Muscle layer of duodenum (tissue), 2 donors: ENCODE measurements at regions not wholly inside any gene's neighbourhood (a gene's known extent, or its start where the extent isn't known, plus 50 kb on each side); places are given as distances from the start of the nearest gene placed in this dataset.
"Not testable (repeated sequence)": the region's sequence is repeated elsewhere in the genome, so short reads cannot be mapped to it uniquely, and the experiment has no call there.

ENCODE experiments used
- H3K27ac ChIP-seq: one replicate; pipeline ENCODE4 v1.7.0; 2013; ENCODE audit warnings: mild to moderate bottlenecking, low read length
- H3K27me3 ChIP-seq: one replicate; pipeline ENCODE4 v1.7.0; 2013; ENCODE audit warnings: low read depth, mild to moderate bottlenecking, control low read depth, low read length
- H3K36me3 ChIP-seq, 2 donors: one replicate each; pipeline ENCODE4 v1.7.0; 2013; ENCODE audit warnings: low read length in 2 of 2, control low read depth in 1 of 2, mild to moderate bottlenecking in 1 of 2; ENCODE audit not compliant: insufficient read depth in 2 of 2, control insufficient read depth in 1 of 2
- H3K4me1 ChIP-seq, 2 donors: one replicate each; pipeline ENCODE4 v1.7.0; 2013; ENCODE audit warnings: low read length in 2 of 2, mild to moderate bottlenecking in 2 of 2, control low read depth in 1 of 2, moderate library complexity in 1 of 2; ENCODE audit not compliant: insufficient read depth in 2 of 2, control insufficient read depth in 1 of 2
- H3K4me3 ChIP-seq, 2 donors: one replicate each; pipeline ENCODE4 v1.7.0; 2013; ENCODE audit warnings: low read length in 2 of 2, low read depth in 1 of 2, mild to moderate bottlenecking in 1 of 2
- H3K9me3 ChIP-seq, 2 donors: one replicate each; pipeline ENCODE4 v1.7.0; 2013; ENCODE audit warnings: low read length in 2 of 2, control low read depth in 1 of 2, mild to moderate bottlenecking in 1 of 2; ENCODE audit not compliant: control insufficient read depth in 1 of 2
- donor health status: healthy.

GRCh38 chr20:53774461-53775203 lies 181.0 kb upstream of the ZNF217 start:
- Histone ChIP-seq H3K4me1 (peaks cover 0 to 9% of the 10 kb centered on the region in 2 donors), H3K27ac (peak overlapping the region; percentile 77), H3K36me3 (no peaks in the 10 kb centered on the region), H3K27me3 (no peaks in the 10 kb centered on the region), H3K9me3 (no peaks in the 10 kb centered on the region), H3K4me3 (no peak overlapping the region)

GRCh38 chr20:53773792-53774401 lies 180.3 kb upstream of the ZNF217 start:
- Histone ChIP-seq H3K36me3 (no peaks in the 10 kb centered on the region), H3K4me1 (peaks cover 0 to 9% of the 10 kb centered on the region in 2 donors), H3K9me3 (no peaks in the 10 kb centered on the region), H3K27me3 (no peaks in the 10 kb centered on the region), H3K4me3 (no peak overlapping the region), H3K27ac (peak overlapping the region; percentile 77)

- H3K9me3 ChIP-seq, H3K27me3 ChIP-seq, H3K36me3 ChIP-seq, H3K4me3 ChIP-seq, H3K4me1 ChIP-seq, H3K27ac ChIP-seq: not testable (repeated sequence)
Observed at GRCh38 chr20:53773066-53773791, 179.6 kb upstream of the ZNF217 start.

- H3K27ac ChIP-seq, result no peak overlapping the region
- H3K27me3 ChIP-seq, result no peaks in the 10 kb centered on the region
- peaks cover 0 to 5% of the 10 kb centered on the region in 2 donors for H3K4me1 ChIP-seq
- H3K4me3 ChIP-seq, result no peak overlapping the region
- H3K9me3 ChIP-seq, result no peaks in the 10 kb centered on the region
- no peaks in the 10 kb centered on the region for H3K36me3 ChIP-seq
Observed at GRCh38 chr20:53769041-53769440, 175.4 kb upstream of the ZNF217 start.

GRCh38 chr20:53768329-53768728 lies 174.7 kb upstream of the ZNF217 start:
- no peak overlapping the region for H3K4me3 ChIP-seq
- H3K9me3 ChIP-seq, result no peaks in the 10 kb centered on the region
- no peaks in the 10 kb centered on the region for H3K4me1 ChIP-seq
- no peak overlapping the region for H3K27ac ChIP-seq
- H3K27me3 ChIP-seq, result no peaks in the 10 kb centered on the region
- H3K36me3 ChIP-seq, result no peaks in the 10 kb centered on the region

GRCh38 chr20:53767206-53767930 lies 173.7 kb upstream of the ZNF217 start:
- Histone ChIP-seq H3K9me3 (no peaks in the 10 kb centered on the region), H3K36me3 (no peaks in the 10 kb centered on the region), H3K27ac (no peak overlapping the region), H3K27me3 (no peaks in the 10 kb centered on the region), H3K4me1 (no peaks in the 10 kb centered on the region), H3K4me3 (no peak overlapping the region)

- peak overlapping the region in 1 of 2 donors; percentile 23 for H3K4me3 ChIP-seq
- no peaks in the 10 kb centered on the region for H3K36me3 ChIP-seq
- no peaks in the 10 kb centered on the region for H3K4me1 ChIP-seq
- no peaks in the 10 kb centered on the region for H3K27me3 ChIP-seq
- peak overlapping the region; percentile 54 for H3K27ac ChIP-seq
- H3K9me3 ChIP-seq, result no peaks in the 10 kb centered on the region
Observed at GRCh38 chr20:53764415-53764800, 170.8 kb upstream of the ZNF217 start.

- Histone ChIP-seq H3K27me3 (no peaks in the 10 kb centered on the region), H3K9me3 (no peaks in the 10 kb centered on the region), H3K36me3 (no peaks in the 10 kb centered on the region), H3K4me3 (peak overlapping the region in 1 of 2 donors; percentile 23), H3K4me1 (no peaks in the 10 kb centered on the region), H3K27ac (peak overlapping the region; percentile 6)
Observed at GRCh38 chr20:53763707-53764414, 170.2 kb upstream of the ZNF217 start.

GRCh38 chr20:53762423-53762798 lies 168.8 kb upstream of the ZNF217 start:
- H3K36me3 ChIP-seq, result not testable (repeated sequence)

GRCh38 chr20:53760025-53760441 lies 166.4 kb upstream of the ZNF217 start:
- no peaks in the 10 kb centered on the region for H3K4me1 ChIP-seq
- no peaks in the 10 kb centered on the region for H3K36me3 ChIP-seq
- H3K4me3 ChIP-seq, result no peak overlapping the region
- H3K27me3 ChIP-seq, result no peaks in the 10 kb centered on the region
- no peak overlapping the region for H3K27ac ChIP-seq
- no peaks in the 10 kb centered on the region for H3K9me3 ChIP-seq

More at GRCh38 chr20:53762423-53762798, 168.8 kb upstream of the ZNF217 start:
- H3K4me3 ChIP-seq, H3K4me1 ChIP-seq, H3K27me3 ChIP-seq, H3K27ac ChIP-seq, H3K9me3 ChIP-seq: not testable (repeated sequence)
